Bone marrow (tissue), 2 donors: ENCODE measurements at regions not wholly inside any gene's neighbourhood (a gene's known extent, or its start where the extent isn't known, plus 50 kb on each side); places are given as distances from the start of the nearest gene placed in this dataset.
"Not testable (repeated sequence)": the region's sequence is repeated elsewhere in the genome, so short reads cannot be mapped to it uniquely, and the experiment has no call there.

Experiments
- DNase-seq, 2 donors: peaks; one replicate each; lab custom pipeline; 2025; lab: John Stamatoyannopoulos, UW

GRCh38 chr17:71024172-71024571 is 854.8 kb downstream of the KCNJ2 start:
- no peak for DNase-seq

GRCh38 chr17:71024969-71025368 is 855.6 kb downstream of the KCNJ2 start:
- DNase-seq, result no peak

- no peak for DNase-seq
These were observed 859.9 kb downstream of the KCNJ2 start for GRCh38 chr17:71029246-71029645.

GRCh38 chr17:71031286-71031685 is 862.0 kb downstream of the KCNJ2 start:
- DNase-seq, result not testable (repeated sequence)

GRCh38 chr17:71032746-71033273 is 863.5 kb downstream of the KCNJ2 start:
- DNase-seq, result no peak

GRCh38 chr17:71033336-71033735 is 864.0 kb downstream of the KCNJ2 start:
- DNase-seq, result no peak

- DNase-seq, result no peak
These were observed 865.9 kb downstream of the KCNJ2 start for GRCh38 chr17:71035226-71035625.

GRCh38 chr17:71037386-71037785 is 868.1 kb downstream of the KCNJ2 start:
- DNase-seq, result no peak

GRCh38 chr17:71039391-71039790 is 870.1 kb downstream of the KCNJ2 start:
- no peak for DNase-seq

- DNase-seq, result no peak
These were observed 883.6 kb downstream of the KCNJ2 start for GRCh38 chr17:71052971-71053370.

GRCh38 chr17:71055128-71055527 is 885.8 kb downstream of the KCNJ2 start:
- DNase-seq, result no peak

- DNase-seq, result no peak
These were observed 888.1 kb downstream of the KCNJ2 start for GRCh38 chr17:71057448-71057847.

- DNase-seq, result no peak
These were observed 888.6 kb downstream of the KCNJ2 start for GRCh38 chr17:71057938-71058337.

GRCh38 chr17:71063127-71063526 is 893.8 kb downstream of the KCNJ2 start:
- DNase-seq, result no peak

- DNase-seq, result no peak
These were observed 894.2 kb downstream of the KCNJ2 start for GRCh38 chr17:71063559-71063958.

GRCh38 chr17:71067669-71068407 is 898.5 kb downstream of the KCNJ2 start:
- no peak for DNase-seq

GRCh38 chr17:71068408-71068750 is 899.0 kb downstream of the KCNJ2 start:
- DNase-seq, result no peak

GRCh38 chr17:71071041-71071440 is 901.7 kb downstream of the KCNJ2 start:
- DNase-seq, result no peak

- no peak for DNase-seq
These were observed 902.5 kb downstream of the KCNJ2 start for GRCh38 chr17:71071837-71072236.

- DNase-seq, result no peak
These were observed 911.6 kb downstream of the KCNJ2 start for GRCh38 chr17:71080937-71081336.

GRCh38 chr17:71081666-71082065 is 912.3 kb downstream of the KCNJ2 start:
- no peak for DNase-seq

GRCh38 chr17:71084219-71084618 is 914.9 kb downstream of the KCNJ2 start:
- no peak for DNase-seq

GRCh38 chr17:71084838-71085237 is 915.5 kb downstream of the KCNJ2 start:
- no peak for DNase-seq
